ENCODE measurements at regions not wholly inside any gene's neighbourhood (a gene's known extent, or its start where the extent isn't known, plus 50 kb on each side); places are given as distances from the start of the nearest gene placed in this dataset.

DNA sequence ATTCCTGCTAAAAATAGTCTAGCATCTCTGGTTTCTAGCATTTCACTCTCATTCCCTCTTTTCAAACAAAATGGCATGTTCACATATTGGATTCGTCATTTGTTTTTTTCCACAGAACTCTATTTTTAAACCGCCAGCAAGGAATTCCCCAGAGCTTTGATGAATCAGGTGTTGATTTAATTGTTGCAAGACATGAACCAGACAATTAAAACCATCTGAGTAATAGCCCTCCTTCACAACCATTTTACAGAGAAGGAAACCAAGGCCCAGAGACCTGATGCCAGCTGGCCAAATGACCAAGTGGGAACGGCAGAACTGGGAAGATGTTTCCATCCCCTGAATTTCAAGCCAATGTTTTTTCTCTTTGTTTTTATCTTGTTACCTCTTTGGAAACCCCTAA is 167.0 kb downstream of the CAAP1 start:
- ATAC-seq: no peak
- TF ChIP-seq CBFB (CRISPR knock-in tag; IDR thresholded peaks at IDR 0.05; ENCODE audit: low read depth) (no peak), ZMAT4 (CRISPR knock-in tag; IDR thresholded peaks at IDR 0.05) (no peak), MYBL2 (CRISPR knock-in tag; IDR thresholded peaks at IDR 0.05) (no peak), OVOL2 (CRISPR knock-in tag; IDR thresholded peaks at IDR 0.05; ENCODE audit: borderline replicate concordance) (no peak)
- TF ChIP-seq, protein P1, sequence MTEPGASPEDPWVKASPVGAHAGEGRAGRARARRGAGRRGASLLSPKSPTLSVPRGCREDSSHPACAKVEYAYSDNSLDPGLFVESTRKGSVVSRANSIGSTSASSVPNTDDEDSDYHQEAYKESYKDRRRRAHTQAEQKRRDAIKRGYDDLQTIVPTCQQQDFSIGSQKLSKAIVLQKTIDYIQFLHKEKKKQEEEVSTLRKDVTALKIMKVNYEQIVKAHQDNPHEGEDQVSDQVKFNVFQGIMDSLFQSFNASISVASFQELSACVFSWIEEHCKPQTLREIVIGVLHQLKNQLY (CRISPR knock-in tag; IDR thresholded peaks at IDR 0.05): no peak
- Mint-ChIP-seq H3K4me1 (peaks cover 18% of the 10 kb centered on the region), H3K9me3 (peaks cover 5% of the 10 kb centered on the region; the same call in 1 of the 2 replicates), H3K4me3 (no peak overlapping the region), H3K27me3 (ENCODE audit: low read depth) (peaks cover 30% of the 10 kb centered on the region), H3K27ac (no peak overlapping the region), H3K36me3 (no peaks in the 10 kb centered on the region)
- DNase-seq (ENCODE audit: low spot score): no peak
- CTCF ChIA-PET: no interaction called here
- POLR2A ChIA-PET: no interaction called here

GRCh38 chr9:26723486-26723885 is 169.1 kb downstream of the CAAP1 start:
- Mint-ChIP-seq H3K9me3 (no peaks in the 10 kb centered on the region), H3K4me3 (peak overlapping the region; percentile 22), H3K36me3 (no peaks in the 10 kb centered on the region), H3K27ac (no peak overlapping the region), H3K27me3 (ENCODE audit: low read depth) (peaks cover 17% of the 10 kb centered on the region), H3K4me1 (peaks cover 18% of the 10 kb centered on the region)
- ATAC-seq (peak; percentile 100), DNase-seq (ENCODE audit: low spot score) (peak; percentile 90)
- TF ChIP-seq, protein P2, sequence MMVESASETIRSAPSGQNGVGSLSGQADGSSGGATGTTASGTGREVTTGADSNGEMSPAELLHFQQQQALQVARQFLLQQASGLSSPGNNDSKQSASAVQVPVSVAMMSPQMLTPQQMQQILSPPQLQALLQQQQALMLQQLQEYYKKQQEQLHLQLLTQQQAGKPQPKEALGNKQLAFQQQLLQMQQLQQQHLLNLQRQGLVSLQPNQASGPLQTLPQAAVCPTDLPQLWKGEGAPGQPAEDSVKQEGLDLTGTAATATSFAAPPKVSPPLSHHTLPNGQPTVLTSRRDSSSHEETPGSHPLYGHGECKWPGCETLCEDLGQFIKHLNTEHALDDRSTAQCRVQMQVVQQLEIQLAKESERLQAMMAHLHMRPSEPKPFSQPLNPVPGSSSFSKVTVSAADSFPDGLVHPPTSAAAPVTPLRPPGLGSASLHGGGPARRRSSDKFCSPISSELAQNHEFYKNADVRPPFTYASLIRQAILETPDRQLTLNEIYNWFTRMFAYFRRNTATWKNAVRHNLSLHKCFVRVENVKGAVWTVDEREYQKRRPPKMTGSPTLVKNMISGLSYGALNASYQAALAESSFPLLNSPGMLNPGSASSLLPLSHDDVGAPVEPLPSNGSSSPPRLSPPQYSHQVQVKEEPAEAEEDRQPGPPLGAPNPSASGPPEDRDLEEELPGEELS (CRISPR knock-in tag; IDR thresholded peaks at IDR 0.05): no peak
- TF ChIP-seq ZNF121 (CRISPR knock-in tag; IDR thresholded peaks at IDR 0.05): peak; percentile 72; the same call in 1 of the 2 replicates
- TF ChIP-seq CTCF (IDR thresholded peaks at IDR 0.05): peak; percentile 55
- TF ChIP-seq JUN (CRISPR knock-in tag; IDR thresholded peaks at IDR 0.05): no peak
- TF ChIP-seq NFATC4 (CRISPR knock-in tag; IDR thresholded peaks at IDR 0.05): no peak
- no peak for TF ChIP-seq HMGA2 (CRISPR knock-in tag; IDR thresholded peaks at IDR 0.05)
- TF ChIP-seq SP1 (CRISPR knock-in tag; conservative IDR thresholded peaks at IDR 0.05): 0 out of 2 replicates have a peak, but pooled peaks have one; percentile 18
- TF ChIP-seq FOXK1 (CRISPR knock-in tag; IDR thresholded peaks at IDR 0.05): no peak
- no peak for TF ChIP-seq ZMAT4 (CRISPR knock-in tag; IDR thresholded peaks at IDR 0.05)
- TF ChIP-seq, protein P3, sequence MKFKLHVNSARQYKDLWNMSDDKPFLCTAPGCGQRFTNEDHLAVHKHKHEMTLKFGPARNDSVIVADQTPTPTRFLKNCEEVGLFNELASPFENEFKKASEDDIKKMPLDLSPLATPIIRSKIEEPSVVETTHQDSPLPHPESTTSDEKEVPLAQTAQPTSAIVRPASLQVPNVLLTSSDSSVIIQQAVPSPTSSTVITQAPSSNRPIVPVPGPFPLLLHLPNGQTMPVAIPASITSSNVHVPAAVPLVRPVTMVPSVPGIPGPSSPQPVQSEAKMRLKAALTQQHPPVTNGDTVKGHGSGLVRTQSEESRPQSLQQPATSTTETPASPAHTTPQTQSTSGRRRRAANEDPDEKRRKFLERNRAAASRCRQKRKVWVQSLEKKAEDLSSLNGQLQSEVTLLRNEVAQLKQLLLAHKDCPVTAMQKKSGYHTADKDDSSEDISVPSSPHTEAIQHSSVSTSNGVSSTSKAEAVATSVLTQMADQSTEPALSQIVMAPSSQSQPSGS (CRISPR knock-in tag; IDR thresholded peaks at IDR 0.05; ENCODE audit: borderline replicate concordance, low read depth): no peak
- TF ChIP-seq USF2 (CRISPR knock-in tag; IDR thresholded peaks at IDR 0.05): no peak
- TF ChIP-seq ZNF232 (CRISPR knock-in tag; IDR thresholded peaks at IDR 0.05): no peak
- no peak for TF ChIP-seq TCF7 (CRISPR knock-in tag; IDR thresholded peaks at IDR 0.05; ENCODE audit: low read depth)
- TF ChIP-seq EMX1 (CRISPR knock-in tag; IDR thresholded peaks at IDR 0.05): no peak
- TF ChIP-seq SMAD3 (CRISPR knock-in tag; IDR thresholded peaks at IDR 0.05; ENCODE audit: borderline replicate concordance): no peak
- TF ChIP-seq, protein P4, sequence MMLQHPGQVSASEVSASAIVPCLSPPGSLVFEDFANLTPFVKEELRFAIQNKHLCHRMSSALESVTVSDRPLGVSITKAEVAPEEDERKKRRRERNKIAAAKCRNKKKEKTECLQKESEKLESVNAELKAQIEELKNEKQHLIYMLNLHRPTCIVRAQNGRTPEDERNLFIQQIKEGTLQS (CRISPR knock-in tag; conservative IDR thresholded peaks at IDR 0.05): no peak
- TF ChIP-seq HMGXB4 (CRISPR knock-in tag; IDR thresholded peaks at IDR 0.05): no peak
- TF ChIP-seq GRHL2 (CRISPR knock-in tag; IDR thresholded peaks at IDR 0.05; ENCODE audit: insufficient replicate concordance, severe bottlenecking): no peak
- TF ChIP-seq TEAD1 (CRISPR knock-in tag; IDR thresholded peaks at IDR 0.05): no peak
- no peak for TF ChIP-seq MAX (CRISPR knock-in tag; IDR thresholded peaks at IDR 0.05)
- ChIA-PET CTCF (interaction anchor here (0.6 to 2.8 kb wide), 35 partner anchors 10 to 253 kb away, joined by 3 to 34 read pairs (median 4); partner anchors contain the start of gene CAAP1), POLR2A (interaction anchor here (1.6 kb wide), 1 partner anchor 133 kb away, joined by 6 read pairs; no protein-coding TSS in a partner anchor)
